Liver (tissue), 3 donors: ENCODE measurements at regions not wholly inside any gene's neighbourhood (a gene's known extent, or its start where the extent isn't known, plus 50 kb on each side); places are given as distances from the start of the nearest gene placed in this dataset.

Source experiments
- ATF3 ChIP-seq: IDR thresholded peaks from 2 replicates; pipeline ENCODE4 v1.6.1; 2016; ENCODE audit warnings: antibody characterized with exemption
- EGR1 ChIP-seq, 2 donors: IDR thresholded peaks; 2 replicates each; pipeline ENCODE4 v1.6.1; 2016 to 2018; ENCODE audit warnings: antibody characterized with exemption in 2 of 2, low read depth in 2 of 2
- FOXA1 ChIP-seq: IDR thresholded peaks from 2 replicates; pipeline ENCODE4 v1.6.1; 2016; ENCODE audit warnings: antibody characterized with exemption
- REST ChIP-seq: IDR thresholded peaks from 2 replicates; pipeline ENCODE4 v1.6.1; 2016; ENCODE audit warnings: antibody characterized with exemption, mild to moderate bottlenecking
- RXRA ChIP-seq, 2 donors: IDR thresholded peaks; 2 replicates each; pipeline ENCODE4 v1.6.1; 2017 to 2018; ENCODE audit warnings: antibody characterized with exemption in 2 of 2, mild to moderate bottlenecking in 1 of 2
- SP1 ChIP-seq: IDR thresholded peaks from 2 replicates; pipeline ENCODE4 v1.6.1; 2018; ENCODE audit warnings: antibody characterized with exemption, mild to moderate bottlenecking
- TF ChIP-seq, protein P1 (sequence below): fragments of 150-350 bp; IDR thresholded peaks from 2 replicates; pipeline ENCODE4 v1.5.1; 2017; ENCODE audit warnings: improper control_type of control experiment, low read depth, low read length; ENCODE audit not compliant: missing input control
- donor health status: healthy.
- donor health status: healthy.

DNA sequence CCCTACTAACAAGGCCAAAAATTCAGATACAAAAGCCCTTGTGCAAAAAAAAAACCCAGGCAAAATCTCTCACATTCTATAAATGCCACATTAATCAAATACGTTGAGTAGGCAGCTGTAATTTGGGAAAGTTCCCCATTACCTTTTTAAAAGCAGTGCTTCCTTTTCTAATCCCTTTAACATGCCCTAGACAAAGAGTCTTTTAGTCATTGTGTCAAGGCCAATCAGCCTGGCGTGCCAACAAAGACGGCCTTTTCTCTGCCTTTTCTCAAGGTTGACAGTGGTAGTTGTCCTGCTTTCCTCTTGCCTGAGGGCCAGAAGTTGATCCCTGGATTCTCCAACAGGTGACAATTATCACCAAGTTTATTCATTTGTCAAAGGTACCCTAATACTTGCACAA lies 62.5 kb upstream of the METAP2 start:
- TF ChIP-seq RXRA (IDR thresholded peaks at IDR 0.05) (no peak), SP1 (no peak), EGR1 (IDR thresholded peaks at IDR 0.05; ENCODE audit: low read depth in 2 of 2) (no peak), FOXA1 (no peak), ATF3 (no peak), REST (no peak)
- TF ChIP-seq, protein P1, sequence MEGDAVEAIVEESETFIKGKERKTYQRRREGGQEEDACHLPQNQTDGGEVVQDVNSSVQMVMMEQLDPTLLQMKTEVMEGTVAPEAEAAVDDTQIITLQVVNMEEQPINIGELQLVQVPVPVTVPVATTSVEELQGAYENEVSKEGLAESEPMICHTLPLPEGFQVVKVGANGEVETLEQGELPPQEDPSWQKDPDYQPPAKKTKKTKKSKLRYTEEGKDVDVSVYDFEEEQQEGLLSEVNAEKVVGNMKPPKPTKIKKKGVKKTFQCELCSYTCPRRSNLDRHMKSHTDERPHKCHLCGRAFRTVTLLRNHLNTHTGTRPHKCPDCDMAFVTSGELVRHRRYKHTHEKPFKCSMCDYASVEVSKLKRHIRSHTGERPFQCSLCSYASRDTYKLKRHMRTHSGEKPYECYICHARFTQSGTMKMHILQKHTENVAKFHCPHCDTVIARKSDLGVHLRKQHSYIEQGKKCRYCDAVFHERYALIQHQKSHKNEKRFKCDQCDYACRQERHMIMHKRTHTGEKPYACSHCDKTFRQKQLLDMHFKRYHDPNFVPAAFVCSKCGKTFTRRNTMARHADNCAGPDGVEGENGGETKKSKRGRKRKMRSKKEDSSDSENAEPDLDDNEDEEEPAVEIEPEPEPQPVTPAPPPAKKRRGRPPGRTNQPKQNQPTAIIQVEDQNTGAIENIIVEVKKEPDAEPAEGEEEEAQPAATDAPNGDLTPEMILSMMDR: no peak
